Vagina (tissue), 2 donors: ENCODE measurements at regions not wholly inside any gene's neighbourhood (a gene's known extent, or its start where the extent isn't known, plus 50 kb on each side); places are given as distances from the start of the nearest gene placed in this dataset.

Experiments
- POLR2A ChIP-seq, 2 donors: fragments of 450-650 bp; IDR thresholded peaks; one replicate each; pipeline ENCODE4 v1.6.1; 2017; ENCODE audit warnings: antibody characterized with exemption in 2 of 2, mild to moderate bottlenecking in 2 of 2, moderate library complexity in 2 of 2
- TF ChIP-seq, protein P1 (sequence below), 3 experiments: fragments of 450-650 bp in 2 of 3; fragments of 200-600 bp in 1 of 3; sonication (generic) in 1 of 3; IDR thresholded peaks; one replicate each; pipeline ENCODE4 v1.5.1; 2017 to 2019; ENCODE audit warnings: antibody characterized with exemption in 3 of 3, mild to moderate bottlenecking in 2 of 3, moderate library complexity in 2 of 3

DNA sequence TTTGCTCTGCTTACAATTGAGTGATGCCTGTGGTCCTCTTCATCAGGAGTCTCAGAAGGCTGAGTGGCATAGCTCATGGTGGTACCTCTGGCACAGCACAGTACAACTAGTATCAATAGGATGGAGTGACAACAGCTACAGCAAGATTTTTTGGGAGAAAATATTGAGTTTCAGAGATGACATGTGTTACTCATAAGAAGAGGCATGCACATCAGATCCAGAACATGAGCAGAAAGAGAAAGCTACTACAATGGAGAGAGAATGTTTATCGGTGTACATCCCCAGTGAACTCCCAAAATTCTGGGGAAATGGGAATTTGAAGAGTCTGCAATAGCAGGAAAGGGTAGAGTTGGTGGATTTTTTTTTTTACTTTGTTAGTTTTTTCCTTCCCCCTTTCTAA is 130.5 kb upstream of the MB21D2 start:
- TF ChIP-seq POLR2A (IDR thresholded peaks at IDR 0.05) = no peak
- TF ChIP-seq, protein P1, sequence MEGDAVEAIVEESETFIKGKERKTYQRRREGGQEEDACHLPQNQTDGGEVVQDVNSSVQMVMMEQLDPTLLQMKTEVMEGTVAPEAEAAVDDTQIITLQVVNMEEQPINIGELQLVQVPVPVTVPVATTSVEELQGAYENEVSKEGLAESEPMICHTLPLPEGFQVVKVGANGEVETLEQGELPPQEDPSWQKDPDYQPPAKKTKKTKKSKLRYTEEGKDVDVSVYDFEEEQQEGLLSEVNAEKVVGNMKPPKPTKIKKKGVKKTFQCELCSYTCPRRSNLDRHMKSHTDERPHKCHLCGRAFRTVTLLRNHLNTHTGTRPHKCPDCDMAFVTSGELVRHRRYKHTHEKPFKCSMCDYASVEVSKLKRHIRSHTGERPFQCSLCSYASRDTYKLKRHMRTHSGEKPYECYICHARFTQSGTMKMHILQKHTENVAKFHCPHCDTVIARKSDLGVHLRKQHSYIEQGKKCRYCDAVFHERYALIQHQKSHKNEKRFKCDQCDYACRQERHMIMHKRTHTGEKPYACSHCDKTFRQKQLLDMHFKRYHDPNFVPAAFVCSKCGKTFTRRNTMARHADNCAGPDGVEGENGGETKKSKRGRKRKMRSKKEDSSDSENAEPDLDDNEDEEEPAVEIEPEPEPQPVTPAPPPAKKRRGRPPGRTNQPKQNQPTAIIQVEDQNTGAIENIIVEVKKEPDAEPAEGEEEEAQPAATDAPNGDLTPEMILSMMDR (IDR thresholded peaks at IDR 0.05) = no peak
